ENCODE measurements at regions not wholly inside any gene's neighbourhood (a gene's known extent, or its start where the extent isn't known, plus 50 kb on each side); places are given as distances from the start of the nearest gene placed in this dataset.

DNA sequence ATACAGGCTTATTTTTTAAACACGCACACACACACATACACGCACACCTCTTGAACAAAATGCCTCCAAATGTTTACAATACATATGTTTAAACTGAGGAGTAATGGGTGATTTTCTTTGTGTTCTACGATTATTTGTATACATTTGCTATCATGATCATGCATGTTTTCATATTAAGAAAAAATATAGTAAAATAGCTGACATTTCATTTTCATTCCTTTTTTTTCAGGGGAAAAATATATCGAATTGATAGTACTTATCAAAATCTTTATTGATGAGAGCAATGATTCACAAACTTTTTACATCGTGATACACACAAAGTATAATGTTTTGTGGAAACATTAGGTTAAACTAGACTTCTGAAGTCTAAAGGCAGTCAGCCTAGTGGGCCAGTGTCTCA lies 618.9 kb downstream of the TECRL start:
- DNase-seq, result no peak

DNA sequence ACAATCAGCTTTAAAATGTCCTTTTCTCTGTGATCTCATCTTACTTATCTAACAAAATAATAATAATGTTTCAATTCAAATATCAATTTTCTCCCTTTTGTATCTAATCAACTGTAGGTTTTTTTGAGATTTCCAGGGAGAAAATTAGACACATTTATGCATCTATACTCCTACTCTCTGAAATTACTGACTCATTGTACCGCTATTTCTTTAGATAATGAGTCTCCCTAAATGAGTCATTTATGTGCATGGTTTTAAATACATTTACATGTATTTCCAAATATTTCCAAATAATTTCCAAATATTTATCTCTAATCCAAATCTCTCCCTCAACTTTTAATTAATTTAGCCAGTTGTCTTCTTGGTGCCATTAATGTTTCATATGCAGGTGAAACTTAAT lies 621.0 kb downstream of the TECRL start:
- DNase-seq, result no peak

DNA sequence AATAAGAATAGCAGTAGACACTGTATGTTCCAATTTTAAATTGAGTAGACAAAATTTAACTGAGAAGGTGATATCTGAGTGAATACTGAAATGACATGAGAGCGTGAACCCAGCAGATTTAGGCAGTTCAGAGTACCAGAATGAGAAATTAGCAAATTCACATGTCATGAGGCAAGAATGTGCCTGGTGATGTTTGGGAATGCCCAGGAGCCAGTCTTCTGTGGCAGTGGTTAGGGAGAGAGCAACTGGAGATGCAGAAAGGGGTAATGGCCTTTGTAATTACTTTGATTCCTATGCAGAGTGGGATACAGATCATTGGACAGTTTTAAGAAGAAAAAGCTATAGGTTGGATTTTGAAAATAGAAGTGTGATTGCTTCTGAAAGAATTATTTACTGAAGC lies 621.9 kb downstream of the TECRL start:
- DNase-seq, result no peak

DNA sequence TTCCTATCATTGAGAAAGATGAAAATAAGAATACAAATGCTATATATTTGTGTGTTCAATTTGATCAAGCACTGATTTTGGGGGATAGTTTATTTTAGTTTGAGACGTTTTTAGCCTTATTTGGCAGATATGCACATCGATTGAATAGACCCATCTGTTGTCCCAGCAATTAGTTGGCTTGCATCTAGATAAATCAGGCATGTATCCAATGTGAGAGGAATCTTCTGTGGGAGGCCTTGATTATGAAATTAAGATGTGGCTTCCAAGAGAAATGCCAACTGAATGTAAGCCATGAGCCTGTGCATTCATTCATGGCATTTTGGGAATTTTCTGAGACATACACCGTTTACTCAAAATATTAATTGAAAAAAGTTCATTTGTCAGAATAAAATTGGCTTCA lies 623.1 kb downstream of the TECRL start:
- DNase-seq, result no peak

DNA sequence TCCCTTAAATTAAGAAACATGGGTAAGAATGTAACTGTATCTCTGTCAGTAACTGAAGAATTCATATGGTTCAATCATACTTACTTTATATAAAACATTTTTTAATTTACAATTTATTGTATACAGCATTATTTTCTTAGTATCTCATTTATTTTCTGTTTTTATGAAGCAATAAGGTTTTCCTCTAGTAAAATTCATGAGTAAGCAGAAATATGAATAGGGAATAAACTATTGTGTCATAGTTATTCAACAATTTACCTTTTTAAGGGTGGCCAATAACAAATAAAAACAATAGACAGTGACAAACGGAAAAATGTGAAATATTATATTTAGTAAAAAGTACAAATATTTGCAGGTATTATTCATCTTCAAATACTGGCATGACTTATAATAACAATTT lies 624.4 kb downstream of the TECRL start:
- no peak for DNase-seq

DNA sequence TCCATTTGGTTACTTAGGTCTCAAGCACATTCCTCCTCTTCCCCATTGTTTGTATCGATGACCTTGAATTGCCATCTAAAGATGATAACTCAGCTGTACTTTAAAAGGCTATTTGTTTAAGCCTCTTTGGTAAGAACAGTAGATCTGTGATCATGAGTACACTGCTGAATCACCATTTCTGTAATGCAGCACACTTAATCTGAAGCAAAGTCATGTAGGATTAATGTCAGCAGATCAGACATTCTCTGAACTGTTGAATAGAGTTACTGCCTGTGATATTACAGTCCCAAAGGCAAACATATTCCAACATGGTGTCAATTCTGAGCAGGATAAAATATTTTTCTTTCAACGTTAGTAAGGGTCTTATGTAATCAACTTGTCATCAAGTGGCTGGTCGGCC lies 631.6 kb downstream of the TECRL start:
- DNase-seq, result no peak

DNA sequence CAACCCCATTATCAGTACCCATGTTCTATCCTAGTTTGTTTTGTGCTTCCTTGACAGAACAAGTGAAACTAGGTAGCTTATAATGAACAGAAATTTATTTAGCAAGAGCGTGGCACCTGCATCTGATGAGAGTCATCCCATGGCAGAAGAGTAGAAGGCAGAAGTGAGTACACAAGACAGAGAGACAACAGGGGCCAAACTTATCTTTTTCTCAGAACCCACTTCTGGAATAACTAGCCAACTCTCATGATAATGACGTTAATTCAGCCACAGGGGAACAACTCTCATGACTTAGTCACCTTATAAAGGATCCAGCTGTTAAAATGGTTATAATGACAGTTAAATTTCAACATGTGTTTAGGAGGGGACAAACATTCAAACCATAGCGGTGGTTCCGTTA lies 644.9 kb downstream of the TECRL start:
- no peak for DNase-seq

DNA sequence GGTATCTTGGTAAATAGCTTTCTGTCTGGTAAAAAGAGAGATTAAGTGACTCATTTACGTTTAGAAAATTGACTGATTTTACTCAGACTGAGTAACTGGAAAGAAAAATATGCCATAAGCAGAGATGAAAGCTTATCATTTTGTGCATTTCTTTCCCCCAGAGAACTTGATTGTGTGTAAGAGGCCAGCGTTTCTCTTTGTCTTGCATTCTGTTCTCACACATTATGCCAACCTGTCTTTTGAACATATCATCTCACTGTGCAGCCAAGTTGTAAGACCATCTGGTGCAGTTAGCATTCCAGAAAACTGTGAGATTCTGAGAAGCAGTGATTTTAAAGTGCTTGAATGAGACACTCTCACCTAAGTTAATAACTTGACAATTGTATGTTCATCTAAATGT lies 651.3 kb downstream of the TECRL start:
- no peak for DNase-seq

DNA sequence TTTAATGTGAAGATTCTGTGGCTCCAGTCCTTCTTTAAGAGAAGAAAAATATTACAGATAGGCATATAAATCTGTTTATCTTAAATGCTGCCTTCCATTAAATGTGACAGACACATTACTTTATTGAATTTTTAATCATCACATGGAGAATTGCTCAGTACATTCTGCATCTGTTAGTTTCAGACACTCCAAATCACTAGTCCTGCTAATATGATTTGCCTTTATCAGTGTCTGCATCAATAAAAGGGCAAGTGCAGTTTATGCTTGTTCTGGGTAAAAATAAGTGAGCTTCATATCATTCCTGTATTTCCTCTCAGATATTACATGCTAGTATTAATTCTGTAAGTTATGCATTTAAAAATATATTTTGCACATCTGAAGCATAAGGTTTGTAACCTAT lies 666.4 kb downstream of the TECRL start:
- no peak for DNase-seq

DNA sequence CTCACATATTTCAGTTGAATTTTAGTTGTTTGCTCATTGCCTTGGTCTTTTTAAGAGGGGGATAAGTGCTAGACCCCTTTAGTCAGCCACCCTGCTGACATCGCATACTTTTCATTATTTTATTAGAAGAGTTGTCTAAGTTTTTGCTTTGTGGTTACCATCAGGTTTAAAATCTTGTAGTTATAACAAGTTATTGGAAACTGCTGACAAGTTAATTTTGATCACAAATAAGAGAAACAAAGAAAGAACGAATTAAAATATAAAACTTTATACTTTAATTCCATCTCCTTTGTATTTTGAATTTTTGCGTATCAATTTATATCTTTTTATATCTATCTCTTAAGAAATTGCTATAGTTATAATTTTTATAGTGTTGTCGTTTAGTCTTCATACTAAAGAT lies 679.7 kb downstream of the TECRL start:
- no peak for DNase-seq

DNA sequence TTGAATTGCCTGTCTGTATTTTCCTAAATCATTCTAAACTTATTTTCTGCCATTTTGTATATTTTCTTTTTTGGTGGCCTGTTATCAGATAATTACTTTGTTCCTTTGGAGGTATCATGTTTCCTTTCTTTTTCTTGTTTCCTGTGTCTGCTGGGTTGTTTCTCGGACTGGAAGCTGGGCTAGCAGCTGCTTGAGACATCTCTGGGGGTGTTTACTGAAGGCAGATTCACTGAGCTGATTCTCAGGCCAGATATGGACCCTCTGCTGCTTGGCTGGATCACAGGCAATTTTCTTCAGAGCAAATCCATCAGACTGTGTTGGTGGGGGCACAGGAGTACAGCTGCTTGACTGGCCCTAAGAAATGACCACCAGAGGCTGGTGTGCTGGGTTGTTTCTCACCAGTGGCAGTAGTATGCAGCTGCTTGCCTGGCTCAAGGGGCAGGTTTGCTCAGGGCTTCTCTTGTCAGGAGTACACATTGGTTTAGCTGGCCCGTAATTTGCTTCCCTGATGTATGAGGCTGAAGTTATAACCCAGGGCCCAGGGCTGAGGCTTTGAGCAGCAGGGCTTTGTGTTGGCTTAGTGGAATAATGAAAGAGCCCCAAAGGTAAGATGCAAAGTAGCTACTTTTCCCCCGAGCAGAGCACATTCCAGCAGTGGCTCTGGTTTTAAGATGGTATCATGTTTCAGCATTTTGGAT lies 680.6 kb downstream of the TECRL start:
- no peak for DNase-seq

DNA sequence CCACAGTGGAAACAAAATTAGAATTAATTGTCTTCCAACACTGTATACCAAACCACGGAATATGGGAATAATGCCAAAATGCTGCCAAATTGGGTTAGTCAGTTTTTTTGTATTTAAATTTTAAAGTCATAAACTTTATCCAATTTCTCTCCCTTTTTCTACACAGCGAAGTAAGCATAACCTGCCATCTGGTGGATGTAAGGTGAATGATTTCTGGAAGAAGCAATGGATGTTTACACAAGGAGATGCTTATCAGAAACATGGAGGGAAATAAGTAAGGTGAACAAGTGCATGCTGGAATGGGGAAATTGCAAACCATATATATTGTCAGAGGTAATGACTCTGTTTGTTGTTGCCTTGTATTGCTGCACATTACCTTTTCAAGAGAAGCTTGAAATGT lies 691.9 kb downstream of the TECRL start:
- DNase-seq, result no peak

DNA sequence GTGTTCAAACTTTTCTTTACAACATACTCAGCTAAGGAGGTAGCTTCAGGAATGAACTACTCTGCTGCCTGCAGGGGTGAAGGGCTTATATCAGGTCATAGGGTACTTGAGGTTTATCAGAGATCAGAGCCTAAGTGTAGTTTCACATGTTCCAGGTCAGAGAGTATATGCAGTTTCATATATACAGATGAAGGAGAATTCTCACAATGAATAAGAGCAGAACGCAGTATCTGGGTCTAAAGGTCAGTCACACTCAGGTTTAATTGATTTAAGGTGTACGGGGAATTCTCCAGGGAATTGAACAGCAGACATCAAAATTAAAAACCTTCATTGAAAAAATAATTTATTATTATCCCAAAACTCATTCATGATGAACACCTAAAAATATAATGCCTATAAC lies 700.6 kb downstream of the TECRL start:
- DNase-seq, result no peak

DNA sequence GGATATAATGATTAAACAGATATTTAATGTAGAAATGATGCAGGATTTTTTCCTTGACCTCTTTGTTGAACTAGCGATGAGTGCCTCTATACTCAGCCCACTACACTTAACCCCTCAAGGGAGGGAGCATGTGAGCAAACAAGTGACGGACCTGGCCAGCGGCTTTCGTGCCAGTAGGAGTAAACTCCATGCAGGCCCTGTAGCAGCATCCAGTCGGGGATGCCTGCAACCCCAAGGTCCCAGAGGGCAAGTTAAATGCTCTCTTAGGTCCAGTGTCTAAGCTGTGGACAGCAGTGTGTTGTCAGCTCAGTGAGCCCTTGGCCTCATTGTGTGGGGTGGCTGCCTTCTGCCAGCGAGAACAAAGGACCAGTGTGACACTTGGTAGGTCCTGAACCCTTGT lies 708.7 kb downstream of the TECRL start:
- no peak for DNase-seq

DNA sequence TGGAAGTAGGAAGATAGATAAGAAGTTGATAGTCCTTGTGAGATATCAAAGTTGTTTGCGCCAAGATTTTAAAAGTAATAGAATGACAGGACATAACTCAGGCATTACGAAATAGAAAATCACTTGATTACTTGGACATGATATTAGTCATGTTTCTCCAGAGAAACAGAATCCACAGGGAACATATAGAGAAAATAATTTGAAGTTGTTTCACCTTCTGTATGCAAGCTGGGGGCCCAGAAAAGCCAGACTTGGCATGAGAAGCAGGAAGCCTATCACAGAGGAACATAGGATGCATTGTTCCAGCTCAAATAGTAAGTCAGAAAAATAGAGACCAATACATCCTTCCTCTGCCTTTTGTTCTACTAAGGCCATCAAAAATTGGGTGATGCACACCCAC lies 715.9 kb downstream of the TECRL start:
- DNase-seq, result no peak

DNA sequence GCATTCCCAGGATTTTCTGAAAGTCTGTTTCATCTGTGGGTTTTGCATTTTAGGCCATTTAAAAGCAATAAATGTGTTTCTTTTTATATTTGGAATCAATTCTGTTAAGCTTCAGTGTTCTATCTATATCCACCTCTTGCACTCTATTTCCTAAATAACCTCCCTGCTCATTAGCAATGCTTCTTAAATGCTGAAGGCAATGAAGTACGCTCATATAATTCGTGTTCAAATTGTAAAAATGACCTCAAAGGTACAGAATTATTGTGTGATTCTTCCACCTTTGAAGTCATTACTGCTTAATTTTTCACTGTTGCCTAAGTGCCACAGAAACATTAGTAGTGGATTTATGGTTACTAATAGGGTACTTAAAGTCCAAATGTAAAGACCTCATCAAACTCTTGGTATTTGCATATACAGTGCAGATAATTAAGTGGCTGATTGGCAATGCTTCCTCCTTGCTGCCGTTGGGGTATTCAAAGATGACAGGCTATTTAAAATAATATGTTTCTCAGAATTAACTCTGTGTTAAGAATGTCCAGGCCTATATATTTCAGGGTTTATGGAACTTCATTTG lies 730.8 kb downstream of the TECRL start:
- DNase-seq, result no peak

DNA sequence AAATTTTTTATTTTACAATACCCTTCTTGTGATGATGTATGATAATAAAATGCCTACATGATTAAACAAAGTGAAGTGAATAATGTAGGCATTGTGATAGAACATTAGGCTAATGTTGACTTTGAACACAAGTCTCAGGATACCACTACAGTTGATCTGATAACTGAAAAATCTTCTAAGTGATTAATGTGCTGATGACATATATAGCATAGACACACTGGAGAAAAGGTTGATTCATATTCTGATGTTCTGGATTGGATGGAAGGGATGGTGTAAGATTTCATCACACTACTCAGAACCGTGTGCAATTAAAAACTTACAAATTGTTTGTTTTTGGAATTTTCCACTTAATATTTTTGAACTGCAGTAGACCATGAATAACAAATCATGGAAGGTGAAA lies 738.5 kb downstream of the TECRL start:
- no peak for DNase-seq

DNA sequence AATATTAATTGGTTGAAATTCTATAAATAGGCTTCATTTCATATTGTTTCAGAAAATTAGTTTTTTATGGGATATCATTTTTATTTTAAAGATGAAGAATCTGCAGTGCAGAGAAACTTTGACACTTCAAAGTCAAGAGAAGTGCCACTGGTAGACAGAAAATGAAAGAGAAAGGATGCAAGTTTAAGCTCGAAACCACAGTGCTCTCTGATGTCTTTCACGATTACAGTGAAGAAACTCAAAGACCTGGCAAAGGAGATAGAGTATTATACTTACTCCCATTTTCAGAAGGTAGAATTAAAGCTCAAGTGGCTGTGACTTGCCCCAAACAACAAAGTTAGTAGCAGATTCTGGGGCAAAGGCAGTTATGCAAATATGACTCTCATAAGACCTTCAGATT lies 745.4 kb downstream of the TECRL start:
- no peak for DNase-seq

DNA sequence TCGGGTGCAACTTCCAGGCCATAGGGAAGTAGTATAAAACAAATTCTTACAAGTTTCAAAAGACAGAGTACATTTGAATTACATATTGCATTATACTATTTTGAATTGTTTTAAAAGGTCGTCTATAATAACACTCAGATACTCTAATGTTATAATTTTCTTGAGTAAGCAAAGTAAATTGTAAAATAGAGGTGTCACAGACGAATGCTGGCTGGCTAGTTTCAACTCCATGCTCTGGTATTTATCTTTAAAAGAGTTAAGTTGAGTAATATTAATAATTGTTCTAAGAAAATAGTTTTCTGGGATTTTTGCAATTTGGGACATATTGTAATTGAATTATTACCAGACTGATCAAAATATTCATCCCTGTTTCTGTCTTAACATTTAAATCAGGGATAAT lies 764.9 kb downstream of the TECRL start:
- DNase-seq, result no peak

DNA sequence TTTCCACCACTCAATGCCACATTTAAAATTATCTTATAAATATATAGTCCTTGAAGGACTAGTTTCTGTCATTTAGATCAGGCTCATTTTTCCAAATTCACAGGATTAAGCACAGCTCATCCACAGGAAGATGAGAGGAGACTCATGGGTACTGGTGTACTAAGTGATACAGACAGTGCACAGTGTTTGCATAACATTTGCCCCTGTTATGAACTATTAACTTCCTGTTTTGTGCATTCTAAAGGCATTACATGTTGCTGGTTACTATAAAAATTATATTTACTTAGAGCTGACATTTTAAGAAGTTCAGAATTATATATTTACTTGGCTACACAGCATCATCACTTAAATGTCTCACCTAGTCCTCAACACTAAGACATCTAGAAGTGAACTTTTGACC lies 772.0 kb downstream of the TECRL start:
- no peak for DNase-seq

DNA sequence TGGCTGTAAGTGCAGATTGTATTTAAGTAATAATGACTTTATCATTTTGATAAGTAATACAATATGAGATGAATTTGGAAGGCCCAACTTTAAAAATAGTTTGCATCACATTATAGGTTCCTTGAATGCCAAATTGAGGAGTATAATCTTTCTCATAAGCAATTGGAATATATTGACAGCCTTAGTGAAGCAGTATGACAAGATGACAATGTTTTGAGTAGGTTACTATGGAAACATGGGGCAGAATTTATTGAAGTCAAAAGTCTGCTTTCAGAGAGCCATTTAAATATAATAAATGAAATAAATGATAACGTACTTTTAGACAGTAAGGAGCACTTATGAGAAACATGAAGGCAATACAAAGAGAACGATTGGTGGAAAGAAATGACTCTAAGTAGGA lies 776.4 kb downstream of the TECRL start:
- DNase-seq, result no peak

DNA sequence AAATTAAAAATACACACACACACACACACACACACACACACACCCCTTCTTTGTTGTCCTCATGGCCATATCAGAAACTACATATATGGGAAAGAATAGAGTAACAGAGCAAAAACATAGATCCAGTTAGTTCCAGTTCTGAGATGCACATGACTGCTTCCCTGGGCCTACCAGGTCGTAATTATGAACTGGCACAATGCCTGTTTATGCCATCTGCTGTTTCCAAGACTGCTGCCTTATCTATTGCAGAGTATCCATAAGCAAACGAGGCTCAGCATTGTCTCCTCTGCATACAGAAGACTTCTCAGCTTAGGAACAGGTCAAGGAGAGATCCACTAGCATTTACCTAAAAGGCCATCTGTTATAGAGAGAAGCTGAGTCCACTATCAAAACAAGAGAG lies 789.0 kb downstream of the TECRL start:
- DNase-seq, result no peak

DNA sequence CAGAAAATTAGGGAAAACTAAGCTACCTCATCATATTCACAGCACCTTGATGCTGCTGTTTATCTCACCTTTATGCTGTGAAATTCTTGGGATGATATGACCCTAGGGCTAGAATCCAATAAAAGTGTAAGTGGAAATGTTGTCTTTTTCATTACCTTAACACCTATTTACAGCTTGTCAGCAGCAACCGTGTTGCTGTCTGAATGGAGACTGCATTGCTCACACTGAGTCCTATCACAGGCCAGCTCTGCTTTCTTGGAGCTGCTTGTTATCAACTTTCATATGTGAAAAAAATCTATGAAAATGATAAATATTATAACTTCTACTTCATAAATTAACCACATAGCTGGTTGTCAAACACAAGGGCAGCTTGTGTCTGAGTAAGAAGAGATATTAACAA lies 789.5 kb downstream of the TECRL start:
- no peak for DNase-seq

DNA sequence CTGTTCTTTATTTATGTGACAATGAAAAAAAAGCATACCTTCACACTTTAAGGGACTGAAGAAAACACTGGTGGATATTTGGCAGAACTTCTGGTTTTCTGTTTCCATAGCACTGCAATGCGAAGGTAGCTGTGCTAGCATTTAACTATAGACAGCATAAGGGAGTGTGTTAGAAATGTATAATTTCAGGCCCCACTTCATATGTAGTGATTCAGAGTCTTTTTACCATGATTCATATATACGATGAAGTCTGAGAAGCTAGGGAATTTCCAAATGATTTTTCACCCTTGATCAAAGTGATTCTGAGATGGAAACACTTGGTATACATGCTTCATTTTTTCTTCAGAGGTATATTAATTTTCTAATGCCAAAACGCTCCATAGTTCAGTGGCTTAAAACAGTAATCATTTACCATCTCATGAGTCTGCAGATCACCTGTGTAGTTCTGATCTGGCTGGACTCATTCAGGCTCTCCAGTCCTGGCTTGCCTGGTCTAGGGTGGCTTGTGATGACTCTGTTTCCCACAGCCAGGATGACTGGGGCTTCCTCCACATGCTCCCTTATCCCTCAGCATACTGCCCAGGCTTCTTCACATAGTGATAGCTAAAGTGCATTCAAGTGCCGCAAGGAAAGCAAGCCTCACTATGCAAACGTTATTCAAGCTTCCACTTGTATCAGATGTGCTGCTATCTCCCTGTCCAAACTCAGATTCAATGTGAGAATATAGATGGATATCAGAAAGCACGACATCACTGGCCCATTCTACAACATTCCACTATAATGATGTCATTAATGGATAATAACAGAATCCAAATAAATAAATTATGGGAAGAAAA lies 790.1 kb downstream of the TECRL start:
- DNase-seq, result no peak
